ENCODE measurements at regions not wholly inside any gene's neighbourhood (a gene's known extent, or its start where the extent isn't known, plus 50 kb on each side); places are given as distances from the start of the nearest gene placed in this dataset.

GRCh38 chr1:239733995-239734394 is 347.6 kb downstream of the CHRM3 start:
- Mint-ChIP-seq H3K27ac (ENCODE audit: unreplicated experiment) (no peak overlapping the region), H3K36me3 (ENCODE audit: unreplicated experiment) (no peaks in the 10 kb centered on the region), H3K9me3 (ENCODE audit: unreplicated experiment) (no peaks in the 10 kb centered on the region), H3K4me3 (ENCODE audit: unreplicated experiment) (no peak overlapping the region), H3K4me1 (ENCODE audit: low read depth, unreplicated experiment) (peaks cover 6% of the 10 kb centered on the region), H3K27me3 (ENCODE audit: unreplicated experiment) (no peaks in the 10 kb centered on the region)
- TF ChIP-seq, protein P1, sequence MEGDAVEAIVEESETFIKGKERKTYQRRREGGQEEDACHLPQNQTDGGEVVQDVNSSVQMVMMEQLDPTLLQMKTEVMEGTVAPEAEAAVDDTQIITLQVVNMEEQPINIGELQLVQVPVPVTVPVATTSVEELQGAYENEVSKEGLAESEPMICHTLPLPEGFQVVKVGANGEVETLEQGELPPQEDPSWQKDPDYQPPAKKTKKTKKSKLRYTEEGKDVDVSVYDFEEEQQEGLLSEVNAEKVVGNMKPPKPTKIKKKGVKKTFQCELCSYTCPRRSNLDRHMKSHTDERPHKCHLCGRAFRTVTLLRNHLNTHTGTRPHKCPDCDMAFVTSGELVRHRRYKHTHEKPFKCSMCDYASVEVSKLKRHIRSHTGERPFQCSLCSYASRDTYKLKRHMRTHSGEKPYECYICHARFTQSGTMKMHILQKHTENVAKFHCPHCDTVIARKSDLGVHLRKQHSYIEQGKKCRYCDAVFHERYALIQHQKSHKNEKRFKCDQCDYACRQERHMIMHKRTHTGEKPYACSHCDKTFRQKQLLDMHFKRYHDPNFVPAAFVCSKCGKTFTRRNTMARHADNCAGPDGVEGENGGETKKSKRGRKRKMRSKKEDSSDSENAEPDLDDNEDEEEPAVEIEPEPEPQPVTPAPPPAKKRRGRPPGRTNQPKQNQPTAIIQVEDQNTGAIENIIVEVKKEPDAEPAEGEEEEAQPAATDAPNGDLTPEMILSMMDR (IDR thresholded peaks at IDR 0.05; ENCODE audit: partially characterized antibody, unreplicated experiment), result no peak
- DNase-seq, result no peak

- no peak for DNase-seq
- Mint-ChIP-seq H3K4me3 (ENCODE audit: unreplicated experiment) (no peak overlapping the region), H3K36me3 (ENCODE audit: unreplicated experiment) (no peaks in the 10 kb centered on the region), H3K9me3 (ENCODE audit: unreplicated experiment) (no peaks in the 10 kb centered on the region), H3K27me3 (ENCODE audit: unreplicated experiment) (no peaks in the 10 kb centered on the region), H3K27ac (ENCODE audit: unreplicated experiment) (no peak overlapping the region), H3K4me1 (ENCODE audit: low read depth, unreplicated experiment) (peaks cover 6% of the 10 kb centered on the region)
- TF ChIP-seq, protein P1 (IDR thresholded peaks at IDR 0.05; ENCODE audit: partially characterized antibody, unreplicated experiment), result no peak
These were observed 348.7 kb downstream of the CHRM3 start for GRCh38 chr1:239735111-239735510.

- H3K27me3 Mint-ChIP-seq (ENCODE audit: unreplicated experiment), result no peaks in the 10 kb centered on the region
- no peak overlapping the region for H3K4me3 Mint-ChIP-seq (ENCODE audit: unreplicated experiment)
- H3K4me1 Mint-ChIP-seq (ENCODE audit: low read depth, unreplicated experiment), result peaks cover 6% of the 10 kb centered on the region
- TF ChIP-seq, protein P1 (IDR thresholded peaks at IDR 0.05; ENCODE audit: partially characterized antibody, unreplicated experiment), result no peak
- no peaks in the 10 kb centered on the region for H3K36me3 Mint-ChIP-seq (ENCODE audit: unreplicated experiment)
- H3K27ac Mint-ChIP-seq (ENCODE audit: unreplicated experiment), result no peak overlapping the region
- DNase-seq, result no peak
- no peaks in the 10 kb centered on the region for H3K9me3 Mint-ChIP-seq (ENCODE audit: unreplicated experiment)
These were observed 350.1 kb downstream of the CHRM3 start for GRCh38 chr1:239736479-239736878.

DNA sequence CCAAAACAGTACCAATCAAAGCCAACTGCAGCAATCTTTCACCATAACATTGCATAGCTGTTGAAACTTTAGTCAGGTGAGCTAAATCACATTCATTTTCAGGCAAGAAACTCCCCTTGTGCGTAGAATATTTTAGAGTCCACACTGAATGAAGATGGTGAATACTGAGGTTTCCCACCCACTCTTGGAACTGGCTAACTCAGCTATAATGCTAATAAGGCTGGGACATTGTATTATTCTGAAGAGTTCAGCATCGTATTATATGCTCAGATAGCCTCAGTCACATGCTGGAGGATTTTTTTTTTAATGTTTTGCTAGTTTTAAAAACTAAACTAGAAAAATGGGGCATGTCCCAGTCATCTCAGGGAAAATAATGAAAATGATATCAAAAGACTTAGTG is 352.3 kb upstream of the FMN2 start:
- no peak for DNase-seq
- H3K9me3 Mint-ChIP-seq (ENCODE audit: unreplicated experiment), result no peaks in the 10 kb centered on the region
- no peaks in the 10 kb centered on the region for H3K36me3 Mint-ChIP-seq (ENCODE audit: unreplicated experiment)
- peaks cover 3% of the 10 kb centered on the region for H3K27me3 Mint-ChIP-seq (ENCODE audit: unreplicated experiment)
- no peak overlapping the region for H3K27ac Mint-ChIP-seq (ENCODE audit: unreplicated experiment)
- TF ChIP-seq, protein P1 (IDR thresholded peaks at IDR 0.05; ENCODE audit: partially characterized antibody, unreplicated experiment), result no peak
- H3K4me3 Mint-ChIP-seq (ENCODE audit: unreplicated experiment), result no peak overlapping the region
- H3K4me1 Mint-ChIP-seq (ENCODE audit: low read depth, unreplicated experiment), result peaks cover 6% of the 10 kb centered on the region

DNA sequence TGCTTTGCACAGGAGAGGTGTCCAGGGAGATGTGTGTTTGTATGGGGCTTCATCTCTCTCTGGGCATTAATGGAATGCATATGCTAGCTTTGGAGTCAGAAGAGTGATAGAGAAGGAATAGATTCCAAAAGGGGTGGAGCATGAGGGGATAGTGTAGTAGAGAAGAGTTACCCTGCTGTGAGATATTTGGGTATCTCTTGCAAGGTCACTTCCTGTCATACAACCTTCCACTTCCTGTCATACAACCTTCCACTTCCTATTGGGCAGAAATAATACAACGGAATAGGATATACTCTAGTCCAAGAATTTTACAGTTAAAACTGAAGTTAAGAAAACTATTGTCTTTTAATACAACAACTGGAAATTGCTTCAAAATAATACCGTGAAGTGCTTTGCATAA is 351.8 kb upstream of the FMN2 start:
- no peak for DNase-seq
- H3K4me3 Mint-ChIP-seq (ENCODE audit: unreplicated experiment), result no peak overlapping the region
- H3K36me3 Mint-ChIP-seq (ENCODE audit: unreplicated experiment), result no peaks in the 10 kb centered on the region
- TF ChIP-seq, protein P1 (IDR thresholded peaks at IDR 0.05; ENCODE audit: partially characterized antibody, unreplicated experiment), result no peak
- H3K27ac Mint-ChIP-seq (ENCODE audit: unreplicated experiment), result no peak overlapping the region
- peaks cover 3% of the 10 kb centered on the region for H3K27me3 Mint-ChIP-seq (ENCODE audit: unreplicated experiment)
- H3K4me1 Mint-ChIP-seq (ENCODE audit: low read depth, unreplicated experiment), result peaks cover 6% of the 10 kb centered on the region
- H3K9me3 Mint-ChIP-seq (ENCODE audit: unreplicated experiment), result no peaks in the 10 kb centered on the region

All from glutamatergic neuron (in vitro differentiated cells).